H1 (cell line): ENCODE measurements at regions not wholly inside any gene's neighbourhood (a gene's known extent, or its start where the extent isn't known, plus 50 kb on each side); places are given as distances from the start of the nearest gene placed in this dataset.

Experiments used
- CTCF ChIA-PET: fragments of 300-600 bp; sonication (Branson Sonifier 250); formaldehyde crosslinking; loops from one replicate; lab custom pipeline; 2021; ENCODE audit not compliant: partially characterized antibody; lab: Charles Lee
- POLR2A ChIA-PET: fragments of 300-600 bp; sonication (Branson Sonifier 250); formaldehyde crosslinking; loops from one replicate; lab custom pipeline; 2021; ENCODE audit warnings: inconsistent platforms; ENCODE audit not compliant: partially characterized antibody; lab: Charles Lee
- DNase-seq, 2 experiments: peaks; one replicate each; pipeline versions ENCODE4 v3.0.0 to v3.0.0-alpha.2; 2010 to 2022; ENCODE audit warnings: low spot score in 2 of 2, low read depth in 1 of 2, mixed read lengths in 1 of 2
- FAIRE-seq: peaks from 2 replicates; lab custom pipeline; 2011; peaks lifted over from hg19 to GRCh38; lab: Jason Lieb, UNC
- H2AFZ ChIP-seq: 2 replicates; pipeline ENCODE4 v1.8.1; 2012; ENCODE audit warnings: low read length, inconsistent platforms
- H2AK5ac ChIP-seq: 2 replicates; pipeline ENCODE4 v1.6.1; 2013; ENCODE audit warnings: low read depth, low read length
- H2BK120ac ChIP-seq: replicated peaks from 2 replicates; pipeline ENCODE3; 2013; ENCODE audit warnings: low read depth, low read length, inconsistent platforms
- H2BK12ac ChIP-seq: 2 replicates; pipeline ENCODE4 v1.6.1; 2013; ENCODE audit warnings: low read depth, low read length
- H2BK15ac ChIP-seq: 2 replicates; pipeline ENCODE4 v1.6.1; 2013; ENCODE audit warnings: low read length
- H2BK20ac ChIP-seq: 2 replicates; pipeline ENCODE4 v1.6.1; 2013; ENCODE audit warnings: low read length
- H2BK5ac ChIP-seq: 2 replicates; pipeline ENCODE4 v1.6.1; 2013; ENCODE audit warnings: low read depth, low read length
- H3K14ac ChIP-seq: 2 replicates; pipeline ENCODE4 v1.6.1; 2013; ENCODE audit warnings: inconsistent platforms; ENCODE audit not compliant: insufficient read length
- H3K18ac ChIP-seq: 2 replicates; pipeline ENCODE4 v1.6.1; 2013; ENCODE audit warnings: low read length; ENCODE audit errors: extremely low read depth
- H3K23ac ChIP-seq: 2 replicates; pipeline ENCODE4 v1.6.1; 2013; ENCODE audit warnings: inconsistent platforms; ENCODE audit not compliant: insufficient read length
- H3K23me2 ChIP-seq: 2 replicates; pipeline ENCODE4 v1.6.1; 2013; ENCODE audit warnings: low read depth, low read length
- H3K27ac ChIP-seq: 2 replicates; pipeline ENCODE4 v1.6.1; 2011; ENCODE audit warnings: low read depth, low read length, inconsistent platforms
- H3K27me3 ChIP-seq, 4 experiments: replicated peaks in 1 of 4; 1 replicate in 1 of 4; 2 replicates in 3 of 4; pipeline versions ENCODE4 v1.6.1 to v1.8.1; 2011 to 2013; ENCODE audit warnings: low read length in 3 of 4, mild to moderate bottlenecking in 3 of 4, inconsistent platforms in 2 of 4, mixed read lengths in 2 of 4, moderate library complexity in 1 of 4; ENCODE audit not compliant: control insufficient read depth in 3 of 4, insufficient read depth in 3 of 4; ENCODE audit errors: extremely low read depth in 1 of 4
- H3K36me3 ChIP-seq, 4 experiments: 2 replicates each; pipeline versions ENCODE4 v1.6.1 to v1.8.1; 2011 to 2013; ENCODE audit warnings: mild to moderate bottlenecking in 4 of 4, low read length in 3 of 4, moderate library complexity in 2 of 4, control low read depth in 1 of 4, inconsistent platforms in 1 of 4; ENCODE audit not compliant: insufficient read depth in 4 of 4, control insufficient read depth in 2 of 4
- H3K4ac ChIP-seq: replicated peaks from 2 replicates; pipeline ENCODE3; 2013; ENCODE audit warnings: low read length, low read depth, mixed read lengths, inconsistent platforms; ENCODE audit not compliant: insufficient read length
- H3K4me1 ChIP-seq, 4 experiments: replicated peaks in 1 of 4; 1 replicate in 1 of 4; 2 replicates in 3 of 4; pipeline versions ENCODE4 v1.6.1 to v1.8.1; 2011 to 2013; ENCODE audit warnings: low read length in 3 of 4, inconsistent platforms in 2 of 4, mixed read lengths in 1 of 4; ENCODE audit not compliant: insufficient read depth in 4 of 4, control insufficient read depth in 3 of 4
- H3K4me2 ChIP-seq, 2 experiments: 2 replicates each; pipeline versions ENCODE4 v1.6.1 to v1.8.1; 2011 to 2013; ENCODE audit warnings: low read depth in 2 of 2, low read length in 2 of 2, control low read depth in 1 of 2, inconsistent platforms in 1 of 2, mild to moderate bottlenecking in 1 of 2; ENCODE audit not compliant: insufficient read depth in 1 of 2
- H3K4me3 ChIP-seq, 4 experiments: fragments of 200-600, 300-600 bp in 1 of 4; sonication (generic), shearing (Covaris generic), sonication (Bioruptor Twin) in 1 of 4; 2 replicates each; pipeline versions ENCODE4 v1.5.1 to v1.8.1; 2011 to 2016; ENCODE audit warnings: low read length in 4 of 4, low read depth in 3 of 4, control low read depth in 2 of 4, inconsistent platforms in 2 of 4, mild to moderate bottlenecking in 2 of 4, mixed read lengths in 1 of 4, moderate library complexity in 1 of 4; ENCODE audit not compliant: insufficient read depth in 2 of 4; ENCODE audit errors: extremely low read depth in 1 of 4
- H3K56ac ChIP-seq: replicated peaks from 2 replicates; pipeline ENCODE3; 2013; ENCODE audit warnings: low read depth, mild to moderate bottlenecking, mixed read lengths, low read length, inconsistent platforms; ENCODE audit not compliant: insufficient read length
- H3K79me1 ChIP-seq: 2 replicates; pipeline ENCODE4 v1.6.1; 2013; ENCODE audit warnings: low read depth, low read length, control low read depth
- H3K79me2 ChIP-seq, 2 experiments: 2 replicates each; pipeline versions ENCODE4 v1.6.1 to v1.8.1; 2012 to 2013; ENCODE audit warnings: low read length in 2 of 2, mild to moderate bottlenecking in 2 of 2, inconsistent platforms in 1 of 2; ENCODE audit not compliant: insufficient read depth in 2 of 2, control insufficient read depth in 1 of 2
- H3K9ac ChIP-seq, 4 experiments: replicated peaks in 1 of 4; 1 replicate in 1 of 4; 2 replicates in 3 of 4; pipeline versions ENCODE4 v1.6.1 to v1.8.1; 2011 to 2013; ENCODE audit warnings: low read depth in 3 of 4, low read length in 3 of 4, control low read depth in 2 of 4, mild to moderate bottlenecking in 2 of 4, moderate library complexity in 2 of 4, inconsistent platforms in 1 of 4; ENCODE audit errors: extremely low read depth in 1 of 4
- H3K9me3 ChIP-seq, 2 experiments: 2 replicates each; pipeline versions ENCODE4 v1.6.1 to v1.8.1; 2012 to 2013; ENCODE audit warnings: mild to moderate bottlenecking in 2 of 2, moderate library complexity in 2 of 2, control low read depth in 1 of 2, inconsistent platforms in 1 of 2, low read depth in 1 of 2, low read length in 1 of 2, mixed read lengths in 1 of 2; ENCODE audit not compliant: insufficient read depth in 2 of 2
- H4K20me1 ChIP-seq, 2 experiments: replicated peaks in 1 of 2; 2 replicates each; pipeline versions ENCODE3 to v1.8.1; 2011 to 2013; ENCODE audit warnings: inconsistent platforms in 2 of 2, low read length in 2 of 2, mild to moderate bottlenecking in 1 of 2; ENCODE audit not compliant: insufficient read depth in 2 of 2, control insufficient read depth in 1 of 2
- H4K5ac ChIP-seq: 2 replicates; pipeline ENCODE4 v1.6.1; 2013; ENCODE audit warnings: low read length, low read depth, mixed read lengths, inconsistent platforms; ENCODE audit not compliant: insufficient read length
- H4K8ac ChIP-seq: 2 replicates; pipeline ENCODE4 v1.8.0; 2013; ENCODE audit warnings: mild to moderate bottlenecking, moderate library complexity, low read length, inconsistent platforms; ENCODE audit not compliant: insufficient read depth; ENCODE audit errors: extremely low read depth
- H4K91ac ChIP-seq: replicated peaks from 2 replicates; pipeline ENCODE3; 2013; ENCODE audit warnings: low read length, mixed read lengths, inconsistent platforms; ENCODE audit not compliant: insufficient read length
- ATF2 ChIP-seq: IDR thresholded peaks from 2 replicates; pipeline ENCODE4 v1.6.1; 2012; ENCODE audit warnings: low read length, inconsistent platforms
- BCL11A ChIP-seq, 2 experiments: IDR thresholded peaks; one replicate each; pipeline ENCODE4 v1.6.1; 2011; ENCODE audit warnings: low read depth in 2 of 2, low read length in 2 of 2, mild to moderate bottlenecking in 2 of 2
- BRCA1 ChIP-seq: IDR thresholded peaks from 2 replicates; pipeline ENCODE4 v1.6.1; 2012; ENCODE audit warnings: low read depth, low read length, improper control_type of control experiment
- CBX8 ChIP-seq: fragments of 300-800, 300-1000 bp; sonication (generic); IDR thresholded peaks from 2 replicates; pipeline ENCODE4 v1.7.1; 2016; ENCODE audit warnings: low read depth, low read length, borderline replicate concordance
- CTCF ChIP-seq, 3 experiments: IDR thresholded peaks; 1 replicate in 2 of 3; 2 replicates in 1 of 3; pipeline versions ENCODE4 v1.5.1 to v1.6.1; 2011; ENCODE audit warnings: low read length in 3 of 3, mild to moderate bottlenecking in 3 of 3, inconsistent platforms in 2 of 3, low read depth in 1 of 3, moderate library complexity in 1 of 3; ENCODE audit not compliant: insufficient read depth in 1 of 3; ENCODE audit errors: control extremely low read depth in 1 of 3
- E2F6 ChIP-seq: IDR thresholded peaks from 2 replicates; pipeline ENCODE4 v1.6.1; 2012; ENCODE audit warnings: inconsistent platforms
- EP300 ChIP-seq, 2 experiments: IDR thresholded peaks; 1 replicate in 1 of 2; 2 replicates in 1 of 2; pipeline ENCODE4 v1.6.1; 2011 to 2012; ENCODE audit warnings: low read depth in 2 of 2, low read length in 2 of 2, mild to moderate bottlenecking in 2 of 2, borderline replicate concordance in 1 of 2, inconsistent platforms in 1 of 2, moderate library complexity in 1 of 2
- KDM1A ChIP-seq: fragments of 200-600, 300-600 bp; sonication (generic); IDR thresholded peaks from 2 replicates; pipeline ENCODE4 v1.7.1; 2016; ENCODE audit warnings: mild to moderate bottlenecking, low read length, borderline replicate concordance
- POLR2A ChIP-seq, 2 experiments: IDR thresholded peaks; 1 replicate in 1 of 2; 2 replicates in 1 of 2; pipeline ENCODE4 v1.6.1; 2011; ENCODE audit warnings: low read depth in 2 of 2, low read length in 2 of 2, mild to moderate bottlenecking in 2 of 2; ENCODE audit errors: control extremely low read depth in 1 of 2
- SP4 ChIP-seq: IDR thresholded peaks from 2 replicates; pipeline ENCODE4 v1.6.1; 2012; ENCODE audit warnings: low read length, inconsistent platforms

- no peak for FAIRE-seq
Measured at GRCh38 chr6:73937805-73938204, 241.8 kb downstream of the CD109 start.

More at GRCh38 chr6:73937805-73938204, 241.8 kb downstream of the CD109 start:
- H3K4me2 ChIP-seq: no peak overlapping the region
- H3K4me1 ChIP-seq: no peaks in the 10 kb centered on the region
- H3K9me3 ChIP-seq: peaks cover 0 to 8% of the 10 kb centered on the region in 2 experiments; a peak in 1 of 4 replicates
- H2BK120ac ChIP-seq: no peak overlapping the region
- no peak overlapping the region for H3K56ac ChIP-seq
- no peak overlapping the region for H3K23ac ChIP-seq
- no peak overlapping the region for H2AK5ac ChIP-seq
- H3K36me3 ChIP-seq: no peaks in the 10 kb centered on the region; a peak in 1 of 8 replicates
- no peak overlapping the region for H4K8ac ChIP-seq
- no peak overlapping the region for H3K4ac ChIP-seq
- no peak overlapping the region for H2BK20ac ChIP-seq
- no peaks in the 10 kb centered on the region for H3K79me1 ChIP-seq
- H3K27ac ChIP-seq: no peak overlapping the region
- no peak overlapping the region for H2BK15ac ChIP-seq
- no peak overlapping the region for H2AFZ ChIP-seq
- H4K20me1 ChIP-seq: no peaks in the 10 kb centered on the region
- H3K27me3 ChIP-seq: no peaks in the 10 kb centered on the region
- H4K5ac ChIP-seq: no peak overlapping the region
- no peak overlapping the region for H3K4me3 ChIP-seq
- no peak overlapping the region for H2BK5ac ChIP-seq
- H3K14ac ChIP-seq: no peak overlapping the region
- no peak overlapping the region for H3K9ac ChIP-seq
- H3K23me2 ChIP-seq: no peaks in the 10 kb centered on the region
- ChIA-PET POLR2A (no interaction called here), CTCF (no interaction called here)
- H3K79me2 ChIP-seq: no peaks in the 10 kb centered on the region
- no peak for DNase-seq
- TF ChIP-seq BCL11A (IDR thresholded peaks at IDR 0.05; ENCODE audit: low read depth in 2 of 2, low read length in 2 of 2) (no peak), EP300 (IDR thresholded peaks at IDR 0.05; ENCODE audit: borderline replicate concordance in 1 of 2, low read depth in 2 of 2, low read length in 2 of 2) (no peak), POLR2A (IDR thresholded peaks at IDR 0.05; ENCODE audit: control extremely low read depth in 1 of 2, low read depth in 2 of 2, low read length in 2 of 2) (no peak), BRCA1 (no peak), CTCF (IDR thresholded peaks at IDR 0.05; ENCODE audit: control extremely low read depth in 1 of 3, insufficient read depth in 1 of 3, low read depth in 1 of 3, low read length in 3 of 3) (no peak), ATF2 (no peak), SP4 (no peak), E2F6 (no peak), KDM1A (no peak), CBX8 (no peak)
- no peak overlapping the region for H2BK12ac ChIP-seq
- H3K18ac ChIP-seq: no peak overlapping the region
- H4K91ac ChIP-seq: no peak overlapping the region
